GM19467 (cell line): ENCODE measurements at regions not wholly inside any gene's neighbourhood (a gene's known extent, or its start where the extent isn't known, plus 50 kb on each side); places are given as distances from the start of the nearest gene placed in this dataset.

Source experiments
- ATAC-seq: cut with Tn5 transposase; IDR thresholded peaks from one replicate; pipeline ENCODE4 v1.9.1; 2021; ENCODE audit warnings: mild to moderate bottlenecking, moderate library complexity; ENCODE audit not compliant: unreplicated experiment

- no peak for ATAC-seq
Measured at GRCh38 chr2:164103271-164103670, 367.5 kb upstream of the FIGN start.

- no peak for ATAC-seq
Measured at GRCh38 chr2:164102366-164102765, 366.6 kb upstream of the FIGN start.

- no peak for ATAC-seq
Measured at GRCh38 chr2:164091673-164092072, 355.9 kb upstream of the FIGN start.

GRCh38 chr2:164090533-164090932 lies 354.7 kb upstream of the FIGN start:
- no peak for ATAC-seq

- ATAC-seq = no peak
Measured at GRCh38 chr2:164084066-164084465, 348.3 kb upstream of the FIGN start.

GRCh38 chr2:164080486-164080885 lies 344.7 kb upstream of the FIGN start:
- ATAC-seq = no peak

- ATAC-seq = no peak
Measured at GRCh38 chr2:164079258-164079657, 343.4 kb upstream of the FIGN start.

GRCh38 chr2:164078421-164078820 lies 342.6 kb upstream of the FIGN start:
- no peak for ATAC-seq

- no peak for ATAC-seq
Measured at GRCh38 chr2:164073101-164074074, 337.6 kb upstream of the FIGN start.

- ATAC-seq = no peak
Measured at GRCh38 chr2:164069540-164069939, 333.7 kb upstream of the FIGN start.

- no peak for ATAC-seq
Measured at GRCh38 chr2:164068063-164068462, 332.3 kb upstream of the FIGN start.

GRCh38 chr2:164066095-164066494 lies 330.3 kb upstream of the FIGN start:
- no peak for ATAC-seq

- no peak for ATAC-seq
Measured at GRCh38 chr2:164065038-164065437, 329.2 kb upstream of the FIGN start.

- ATAC-seq = no peak
Measured at GRCh38 chr2:164061129-164061746, 325.4 kb upstream of the FIGN start.

GRCh38 chr2:164060031-164060430 lies 324.2 kb upstream of the FIGN start:
- ATAC-seq = no peak

- ATAC-seq = no peak
Measured at GRCh38 chr2:164055623-164056022, 319.8 kb upstream of the FIGN start.

GRCh38 chr2:164054651-164055050 lies 318.8 kb upstream of the FIGN start:
- ATAC-seq = no peak

- ATAC-seq = no peak
Measured at GRCh38 chr2:164053021-164053420, 317.2 kb upstream of the FIGN start.

GRCh38 chr2:164052006-164052405 lies 316.2 kb upstream of the FIGN start:
- no peak for ATAC-seq

- no peak for ATAC-seq
Measured at GRCh38 chr2:164048729-164049128, 312.9 kb upstream of the FIGN start.

GRCh38 chr2:164046040-164046439 lies 310.2 kb upstream of the FIGN start:
- no peak for ATAC-seq

- no peak for ATAC-seq
Measured at GRCh38 chr2:164044622-164045021, 308.8 kb upstream of the FIGN start.
